PFSK-1 (cell line): ENCODE measurements at regions not wholly inside any gene's neighbourhood (a gene's known extent, or its start where the extent isn't known, plus 50 kb on each side); places are given as distances from the start of the nearest gene placed in this dataset.

Experiments used
- FOXP2 ChIP-seq: optimal IDR thresholded peaks from 2 replicates; pipeline ENCODE3; 2011; ENCODE audit warnings: borderline replicate concordance, control low read depth, inconsistent platforms; ENCODE audit not compliant: insufficient read depth; ENCODE audit errors: extremely low read length, extremely low read depth
- POLR2AphosphoS5 ChIP-seq: IDR thresholded peaks from 2 replicates; pipeline ENCODE4 v1.6.1; 2012; ENCODE audit warnings: low read depth, mild to moderate bottlenecking, control low read depth, low read length, moderate library complexity
- SIN3A ChIP-seq: IDR thresholded peaks from 2 replicates; pipeline ENCODE4 v1.6.1; 2012; ENCODE audit warnings: mild to moderate bottlenecking, low read length, moderate library complexity, borderline replicate concordance; ENCODE audit not compliant: insufficient read depth

GRCh38 chr1:182134257-182134656, 72.7 kb upstream of the ZNF648 start:
- TF ChIP-seq SIN3A: no peak
- no peak for TF ChIP-seq POLR2AphosphoS5
- TF ChIP-seq FOXP2: no peak
